ENCODE measurements at regions not wholly inside any gene's neighbourhood (a gene's known extent, or its start where the extent isn't known, plus 50 kb on each side); places are given as distances from the start of the nearest gene placed in this dataset.
A peak's percentile ranks its signal among the peaks of the same experiment; 100 is the strongest.

GRCh38 chr3:120544361-120544760 lies 51.8 kb upstream of the NDUFB4 start:
- H3K4me3 ChIP-seq (ENCODE audit: low read length in 2 of 2), result no peak overlapping the region
- H3K27me3 ChIP-seq (ENCODE audit: control insufficient read depth in 2 of 2, insufficient read depth in 2 of 2, low read length in 2 of 2), result no peaks in the 10 kb centered on the region
- H3K4me1 ChIP-seq (ENCODE audit: control insufficient read depth in 2 of 2, insufficient read depth in 2 of 2, low read length in 2 of 2), result no peaks in the 10 kb centered on the region
- H3K9me3 ChIP-seq (ENCODE audit: control insufficient read depth in 2 of 2, low read length in 2 of 2), result no peaks in the 10 kb centered on the region
- H3K36me3 ChIP-seq (ENCODE audit: control insufficient read depth in 2 of 2, insufficient read depth in 2 of 2, low read length in 2 of 2), result no peaks in the 10 kb centered on the region
- no peak overlapping the region for H3K27ac ChIP-seq (ENCODE audit: low read depth in 2 of 2, low read length in 2 of 2)
- H3K9ac ChIP-seq (ENCODE audit: low read depth in 1 of 2, low read length in 2 of 2), result no peak overlapping the region

DNA sequence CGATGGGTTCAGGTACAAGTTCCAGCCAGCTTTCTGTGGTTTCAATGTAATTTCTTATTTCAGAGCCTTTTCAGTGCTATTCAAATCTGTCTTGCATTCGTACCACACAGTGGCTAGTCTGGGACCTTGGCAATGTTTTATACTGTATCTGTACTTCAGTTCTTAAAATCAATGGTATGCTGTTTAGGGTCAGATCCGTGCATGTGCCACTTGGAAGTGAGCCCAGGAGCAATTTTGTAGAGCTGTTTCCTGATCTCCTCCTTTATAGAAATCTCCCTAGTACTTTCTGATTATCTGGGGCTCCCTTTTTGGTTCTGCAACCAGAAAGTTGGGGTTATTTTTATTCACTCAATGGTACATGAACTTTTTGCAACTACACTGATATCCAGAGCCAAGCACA lies 59.5 kb upstream of the NDUFB4 start:
- no peaks in the 10 kb centered on the region for H3K4me1 ChIP-seq (ENCODE audit: control insufficient read depth in 2 of 2, insufficient read depth in 2 of 2, low read length in 2 of 2)
- H3K36me3 ChIP-seq (ENCODE audit: control insufficient read depth in 2 of 2, insufficient read depth in 2 of 2, low read length in 2 of 2), result no peaks in the 10 kb centered on the region
- H3K27me3 ChIP-seq (ENCODE audit: control insufficient read depth in 2 of 2, insufficient read depth in 2 of 2, low read length in 2 of 2), result no peaks in the 10 kb centered on the region
- H3K9me3 ChIP-seq (ENCODE audit: control insufficient read depth in 2 of 2, low read length in 2 of 2), result no peaks in the 10 kb centered on the region
- H3K27ac ChIP-seq (ENCODE audit: low read depth in 2 of 2, low read length in 2 of 2), result no peak overlapping the region
- H3K4me3 ChIP-seq (ENCODE audit: low read length in 2 of 2), result no peak overlapping the region
- no peak overlapping the region for H3K9ac ChIP-seq (ENCODE audit: low read depth in 1 of 2, low read length in 2 of 2)

DNA sequence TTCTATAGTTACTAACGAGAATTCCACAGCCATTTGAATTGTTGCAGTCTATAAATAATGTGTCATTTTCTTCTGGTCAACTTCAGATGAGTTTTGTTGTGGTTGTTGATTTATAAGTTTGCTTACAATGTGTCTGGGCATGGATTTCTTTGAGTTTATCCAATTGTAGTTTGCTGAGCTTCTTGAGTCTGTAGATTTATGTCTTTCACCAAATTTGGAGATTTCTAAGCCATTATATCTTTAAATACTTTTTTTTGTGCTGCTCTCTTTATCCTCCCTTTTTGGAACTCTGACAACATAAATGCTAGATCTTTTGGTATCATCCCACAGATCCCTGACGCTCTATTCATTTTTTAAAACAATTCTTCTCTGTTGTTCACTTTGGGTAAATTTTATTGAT lies 63.2 kb upstream of the NDUFB4 start:
- no peak overlapping the region for H3K27ac ChIP-seq (ENCODE audit: low read depth in 2 of 2, low read length in 2 of 2)
- H3K4me1 ChIP-seq (ENCODE audit: control insufficient read depth in 2 of 2, insufficient read depth in 2 of 2, low read length in 2 of 2), result no peaks in the 10 kb centered on the region
- no peaks in the 10 kb centered on the region for H3K36me3 ChIP-seq (ENCODE audit: control insufficient read depth in 2 of 2, insufficient read depth in 2 of 2, low read length in 2 of 2)
- no peak overlapping the region for H3K4me3 ChIP-seq (ENCODE audit: low read length in 2 of 2)
- no peaks in the 10 kb centered on the region for H3K27me3 ChIP-seq (ENCODE audit: control insufficient read depth in 2 of 2, insufficient read depth in 2 of 2, low read length in 2 of 2)
- no peak overlapping the region for H3K9ac ChIP-seq (ENCODE audit: low read depth in 1 of 2, low read length in 2 of 2)
- H3K9me3 ChIP-seq (ENCODE audit: control insufficient read depth in 2 of 2, low read length in 2 of 2), result no peaks in the 10 kb centered on the region

DNA sequence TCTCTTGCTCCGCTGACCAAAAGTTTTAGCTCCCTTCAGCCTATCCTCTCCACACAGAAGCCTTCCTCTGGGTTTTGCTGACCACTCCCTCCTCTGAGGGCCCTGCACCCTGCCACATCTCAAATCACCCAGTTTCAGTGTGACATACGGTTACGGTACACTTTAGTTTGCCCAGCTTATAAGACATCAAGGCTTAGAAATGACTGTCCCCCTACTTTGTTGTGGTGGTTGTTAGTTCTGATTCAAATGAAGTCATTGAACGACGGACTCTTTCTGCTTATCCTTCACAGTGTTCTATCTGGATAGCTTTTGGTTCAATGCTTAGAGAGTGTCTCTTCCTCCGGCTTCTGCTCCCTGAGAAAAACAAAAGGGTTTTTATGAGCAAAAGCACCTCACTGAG lies 68.0 kb upstream of the NDUFB4 start:
- no peaks in the 10 kb centered on the region for H3K36me3 ChIP-seq (ENCODE audit: control insufficient read depth in 2 of 2, insufficient read depth in 2 of 2, low read length in 2 of 2)
- H3K9me3 ChIP-seq (ENCODE audit: control insufficient read depth in 2 of 2, low read length in 2 of 2), result no peaks in the 10 kb centered on the region
- H3K27ac ChIP-seq (ENCODE audit: low read depth in 2 of 2, low read length in 2 of 2), result no peak overlapping the region
- no peaks in the 10 kb centered on the region for H3K4me1 ChIP-seq (ENCODE audit: control insufficient read depth in 2 of 2, insufficient read depth in 2 of 2, low read length in 2 of 2)
- no peak overlapping the region for H3K4me3 ChIP-seq (ENCODE audit: low read length in 2 of 2)
- no peaks in the 10 kb centered on the region for H3K27me3 ChIP-seq (ENCODE audit: control insufficient read depth in 2 of 2, insufficient read depth in 2 of 2, low read length in 2 of 2)
- no peak overlapping the region for H3K9ac ChIP-seq (ENCODE audit: low read depth in 1 of 2, low read length in 2 of 2)

DNA sequence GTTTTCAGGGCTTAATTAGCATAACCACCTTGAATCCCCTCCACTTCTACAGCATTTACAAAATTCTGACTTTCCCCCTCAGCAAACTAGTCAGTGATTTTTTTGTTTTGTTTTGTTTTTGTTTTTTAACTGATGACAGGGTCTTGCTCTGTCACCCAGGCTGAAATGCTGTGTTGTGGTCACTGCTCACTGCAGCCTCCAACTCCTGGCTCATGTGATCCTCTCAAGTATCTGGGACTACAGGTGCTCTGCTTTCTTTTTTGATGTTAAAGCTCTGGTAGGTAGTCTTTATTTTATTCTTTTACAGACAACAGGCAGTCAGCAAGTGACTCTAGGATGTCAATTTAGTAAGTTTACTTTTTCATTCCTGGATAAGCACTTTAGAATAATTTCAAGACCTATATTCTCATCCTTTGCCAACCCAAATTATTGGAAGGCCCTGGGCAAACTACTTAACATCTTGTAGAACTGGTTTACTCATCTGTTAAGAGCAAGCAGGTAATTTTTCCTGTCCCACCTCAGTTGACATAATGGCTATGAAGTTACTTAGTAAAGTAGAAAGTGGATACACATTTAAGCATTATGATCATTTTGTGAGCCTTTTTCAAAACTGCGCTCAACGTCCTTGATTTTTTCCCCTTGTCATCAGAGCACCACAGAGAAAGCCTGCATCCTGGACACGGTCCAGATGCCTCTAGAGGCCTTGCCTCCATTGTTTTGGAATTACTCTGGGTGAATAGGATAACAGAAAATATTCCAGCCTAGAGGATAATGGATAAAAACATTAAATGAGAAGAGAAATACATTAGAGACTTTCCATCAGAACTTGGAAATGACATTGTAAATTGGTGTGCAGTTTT lies 69.9 kb upstream of the NDUFB4 start:
- Histone ChIP-seq H3K9ac (ENCODE audit: low read depth in 1 of 2, low read length in 2 of 2) (no peak overlapping the region), H3K36me3 (ENCODE audit: control insufficient read depth in 2 of 2, insufficient read depth in 2 of 2, low read length in 2 of 2) (no peaks in the 10 kb centered on the region), H3K27me3 (ENCODE audit: control insufficient read depth in 2 of 2, insufficient read depth in 2 of 2, low read length in 2 of 2) (no peaks in the 10 kb centered on the region), H3K27ac (ENCODE audit: low read depth in 2 of 2, low read length in 2 of 2) (no peak overlapping the region), H3K4me1 (ENCODE audit: control insufficient read depth in 2 of 2, insufficient read depth in 2 of 2, low read length in 2 of 2) (no peaks in the 10 kb centered on the region), H3K9me3 (ENCODE audit: control insufficient read depth in 2 of 2, low read length in 2 of 2) (no peaks in the 10 kb centered on the region), H3K4me3 (ENCODE audit: low read length in 2 of 2) (no peak overlapping the region)

- no peaks in the 10 kb centered on the region for H3K36me3 ChIP-seq (ENCODE audit: control insufficient read depth in 2 of 2, insufficient read depth in 2 of 2, low read length in 2 of 2)
- H3K27me3 ChIP-seq (ENCODE audit: control insufficient read depth in 2 of 2, insufficient read depth in 2 of 2, low read length in 2 of 2), result no peaks in the 10 kb centered on the region
- H3K9ac ChIP-seq (ENCODE audit: low read depth in 1 of 2, low read length in 2 of 2), result no peak overlapping the region
- H3K9me3 ChIP-seq (ENCODE audit: control insufficient read depth in 2 of 2, low read length in 2 of 2), result no peaks in the 10 kb centered on the region
- H3K4me1 ChIP-seq (ENCODE audit: control insufficient read depth in 2 of 2, insufficient read depth in 2 of 2, low read length in 2 of 2), result no peaks in the 10 kb centered on the region
- no peak overlapping the region for H3K27ac ChIP-seq (ENCODE audit: low read depth in 2 of 2, low read length in 2 of 2)
- no peak overlapping the region for H3K4me3 ChIP-seq (ENCODE audit: low read length in 2 of 2)
Measured at GRCh38 chr3:120524171-120524923, 71.8 kb upstream of the NDUFB4 start.

GRCh38 chr3:120516136-120516535 lies 65.3 kb upstream of the FSTL1 start:
- H3K27me3 ChIP-seq (ENCODE audit: control insufficient read depth in 2 of 2, insufficient read depth in 2 of 2, low read length in 2 of 2), result no peaks in the 10 kb centered on the region
- H3K9me3 ChIP-seq (ENCODE audit: control insufficient read depth in 2 of 2, low read length in 2 of 2), result no peaks in the 10 kb centered on the region
- H3K4me1 ChIP-seq (ENCODE audit: control insufficient read depth in 2 of 2, insufficient read depth in 2 of 2, low read length in 2 of 2), result no peaks in the 10 kb centered on the region
- no peak overlapping the region for H3K4me3 ChIP-seq (ENCODE audit: low read length in 2 of 2)
- H3K9ac ChIP-seq (ENCODE audit: low read depth in 1 of 2, low read length in 2 of 2), result no peak overlapping the region
- no peaks in the 10 kb centered on the region for H3K36me3 ChIP-seq (ENCODE audit: control insufficient read depth in 2 of 2, insufficient read depth in 2 of 2, low read length in 2 of 2)
- no peak overlapping the region for H3K27ac ChIP-seq (ENCODE audit: low read depth in 2 of 2, low read length in 2 of 2)

DNA sequence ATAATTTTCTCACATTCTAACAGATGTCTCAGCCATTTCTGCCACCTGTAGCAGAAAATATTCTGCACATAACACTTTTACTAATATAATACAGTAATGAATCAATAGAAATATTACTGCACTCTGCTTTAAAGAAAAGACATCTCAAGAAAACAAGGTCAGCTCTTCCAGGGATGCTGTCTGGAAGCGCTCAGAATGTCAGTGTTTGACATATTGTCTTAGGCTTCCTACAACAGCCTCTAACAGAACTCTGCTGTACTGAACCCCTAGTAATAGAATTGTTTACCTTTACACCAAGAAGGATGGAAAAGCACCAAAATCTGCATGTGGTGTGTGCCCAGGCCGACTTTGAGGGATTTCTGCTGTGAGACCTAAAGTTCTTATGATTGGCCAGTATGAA lies 61.9 kb upstream of the FSTL1 start:
- Histone ChIP-seq H3K36me3 (ENCODE audit: control insufficient read depth in 2 of 2, insufficient read depth in 2 of 2, low read length in 2 of 2) (no peaks in the 10 kb centered on the region), H3K4me3 (ENCODE audit: low read length in 2 of 2) (no peak overlapping the region), H3K4me1 (ENCODE audit: control insufficient read depth in 2 of 2, insufficient read depth in 2 of 2, low read length in 2 of 2) (no peaks in the 10 kb centered on the region), H3K9me3 (ENCODE audit: control insufficient read depth in 2 of 2, low read length in 2 of 2) (no peaks in the 10 kb centered on the region), H3K27me3 (ENCODE audit: control insufficient read depth in 2 of 2, insufficient read depth in 2 of 2, low read length in 2 of 2) (no peaks in the 10 kb centered on the region), H3K9ac (ENCODE audit: low read depth in 1 of 2, low read length in 2 of 2) (no peak overlapping the region), H3K27ac (ENCODE audit: low read depth in 2 of 2, low read length in 2 of 2) (no peak overlapping the region)

DNA sequence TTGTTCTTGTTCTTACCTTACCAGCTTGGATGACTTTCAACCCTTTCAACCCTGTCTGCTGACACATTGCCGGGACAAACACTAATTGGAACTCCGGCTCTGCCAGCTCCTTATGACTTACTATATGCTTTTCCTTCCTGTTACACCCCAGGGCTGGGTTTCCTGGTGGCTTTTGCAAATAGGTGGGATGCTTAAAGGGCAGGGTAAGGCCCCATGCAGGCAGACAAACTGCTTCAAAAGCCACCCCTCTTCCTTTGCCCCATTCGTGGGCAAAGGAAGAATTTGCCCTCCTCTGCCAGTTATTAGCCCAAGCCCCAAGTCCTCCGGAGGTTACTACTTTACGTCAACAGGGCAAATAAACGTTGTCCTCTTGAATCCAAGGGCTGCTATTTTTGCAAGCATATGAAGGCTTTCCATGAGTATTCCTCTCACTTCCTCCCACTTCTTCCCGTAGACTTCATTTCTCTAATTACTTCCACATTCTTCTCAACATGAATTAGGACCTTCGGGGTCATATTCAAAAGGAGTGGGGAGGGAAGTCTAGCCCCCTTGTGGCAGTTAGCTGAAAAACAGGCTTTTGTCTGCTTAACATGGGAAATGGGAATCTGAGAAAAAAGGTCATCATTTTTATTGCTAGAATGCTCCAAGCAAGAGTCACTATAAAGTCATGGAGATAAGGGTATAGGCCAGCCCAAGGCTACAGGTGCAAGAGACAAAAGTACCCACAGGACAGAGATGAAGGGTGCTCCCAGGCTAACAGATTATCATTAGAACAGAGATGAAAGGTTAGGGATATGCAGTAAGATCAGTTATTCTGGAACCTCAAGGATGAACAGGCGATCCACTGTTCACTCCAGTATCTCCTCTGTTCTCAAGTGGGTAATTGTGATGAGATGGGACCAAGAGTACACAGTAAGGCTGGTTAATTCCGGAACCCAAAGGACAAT lies 56.3 kb upstream of the FSTL1 start:
- Histone ChIP-seq H3K27ac (ENCODE audit: low read depth in 2 of 2, low read length in 2 of 2) (peak overlapping the region; percentile 27 to 78), H3K36me3 (ENCODE audit: control insufficient read depth in 2 of 2, insufficient read depth in 2 of 2, low read length in 2 of 2) (no peaks in the 10 kb centered on the region), H3K4me3 (ENCODE audit: low read length in 2 of 2) (peak overlapping the region; percentile 51 to 52), H3K9me3 (ENCODE audit: control insufficient read depth in 2 of 2, low read length in 2 of 2) (no peaks in the 10 kb centered on the region), H3K4me1 (ENCODE audit: control insufficient read depth in 2 of 2, insufficient read depth in 2 of 2, low read length in 2 of 2) (peaks cover 4 to 17% of the 10 kb centered on the region in 2 donors), H3K9ac (ENCODE audit: low read depth in 1 of 2, low read length in 2 of 2) (no peak overlapping the region), H3K27me3 (ENCODE audit: control insufficient read depth in 2 of 2, insufficient read depth in 2 of 2, low read length in 2 of 2) (no peaks in the 10 kb centered on the region)

Measured in mucosa of rectum (tissue), 2 donors.